ENCODE measurements at regions not wholly inside any gene's neighbourhood (a gene's known extent, or its start where the extent isn't known, plus 50 kb on each side); places are given as distances from the start of the nearest gene placed in this dataset.
"Not testable (repeated sequence)": the region's sequence is repeated elsewhere in the genome, so short reads cannot be mapped to it uniquely, and the experiment has no call there.

GRCh38 chr1:182259968-182260367, 131.6 kb downstream of the GLUL start:
- no peak for DNase-seq (ENCODE audit: low spot score)

DNA sequence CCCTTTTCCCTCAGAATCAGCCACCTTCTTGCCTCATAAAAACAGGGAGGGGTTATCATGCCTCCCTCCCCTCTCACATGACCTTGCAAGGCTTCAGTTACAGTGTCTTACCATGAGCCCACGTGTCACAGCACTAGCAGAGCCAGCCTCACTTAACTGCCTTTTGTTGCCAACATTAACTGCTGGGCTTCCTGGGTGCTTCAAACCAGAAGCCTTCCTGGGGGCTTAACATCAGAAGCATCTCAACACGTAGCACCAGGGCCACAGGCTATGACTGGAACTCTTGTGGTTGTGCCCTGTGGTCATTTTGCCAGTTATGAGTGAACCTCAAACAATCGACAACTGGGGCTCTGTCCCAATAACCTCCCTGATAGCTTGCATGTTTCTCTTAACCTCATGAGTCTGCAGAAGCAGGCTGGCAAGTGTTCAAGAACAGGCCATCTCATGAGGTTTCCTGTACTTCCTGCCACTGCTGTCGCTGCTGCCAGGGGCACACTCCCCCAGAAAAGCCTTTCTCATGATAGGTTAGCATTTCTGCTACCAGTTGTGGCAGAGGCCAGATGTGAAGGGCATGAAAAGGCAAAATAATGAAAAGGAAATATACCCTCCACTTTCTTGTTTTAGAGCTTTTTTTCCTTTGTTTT, 132.2 kb downstream of the GLUL start:
- DNase-seq (ENCODE audit: low spot score) = peak; percentile 69

DNA sequence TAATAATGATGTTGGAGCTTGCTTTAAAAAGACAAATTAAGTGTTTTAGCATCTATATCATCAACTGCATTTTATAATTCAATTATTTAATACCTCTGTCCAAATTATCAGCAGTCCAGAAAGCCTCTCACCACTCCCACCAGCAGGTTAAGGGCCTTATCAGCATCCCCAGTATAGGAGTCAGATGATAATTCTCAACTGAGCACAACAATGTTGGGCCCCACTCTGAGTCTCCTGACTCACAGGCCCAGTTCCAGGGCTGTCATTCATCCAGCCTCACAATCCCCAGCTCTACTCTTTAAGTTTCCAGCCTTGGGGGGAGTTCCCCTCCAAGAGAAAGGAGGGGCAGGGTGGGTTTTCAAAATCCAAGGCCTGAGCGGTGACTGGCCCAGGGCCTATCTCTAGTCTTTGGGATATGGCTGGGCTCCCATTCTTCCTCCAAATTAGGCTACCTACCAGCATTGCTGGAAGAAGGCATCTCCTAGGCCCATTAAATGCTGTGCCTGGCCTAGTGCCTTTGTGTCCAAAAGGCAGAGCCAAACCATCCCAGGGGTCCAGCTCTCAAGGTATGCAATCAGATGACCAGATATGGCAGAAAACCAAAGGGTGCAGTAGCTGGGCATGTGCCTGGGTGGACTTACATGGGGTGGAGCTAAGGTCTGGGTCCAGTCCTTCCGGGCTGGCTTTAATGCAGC, 134.1 kb downstream of the GLUL start:
- DNase-seq (ENCODE audit: low spot score) = no peak

- no peak for DNase-seq (ENCODE audit: low spot score)
These were observed 134.7 kb downstream of the GLUL start for GRCh38 chr1:182256931-182257330.

GRCh38 chr1:182255494-182255893, 136.1 kb downstream of the GLUL start:
- DNase-seq (ENCODE audit: low spot score) = no peak

DNA sequence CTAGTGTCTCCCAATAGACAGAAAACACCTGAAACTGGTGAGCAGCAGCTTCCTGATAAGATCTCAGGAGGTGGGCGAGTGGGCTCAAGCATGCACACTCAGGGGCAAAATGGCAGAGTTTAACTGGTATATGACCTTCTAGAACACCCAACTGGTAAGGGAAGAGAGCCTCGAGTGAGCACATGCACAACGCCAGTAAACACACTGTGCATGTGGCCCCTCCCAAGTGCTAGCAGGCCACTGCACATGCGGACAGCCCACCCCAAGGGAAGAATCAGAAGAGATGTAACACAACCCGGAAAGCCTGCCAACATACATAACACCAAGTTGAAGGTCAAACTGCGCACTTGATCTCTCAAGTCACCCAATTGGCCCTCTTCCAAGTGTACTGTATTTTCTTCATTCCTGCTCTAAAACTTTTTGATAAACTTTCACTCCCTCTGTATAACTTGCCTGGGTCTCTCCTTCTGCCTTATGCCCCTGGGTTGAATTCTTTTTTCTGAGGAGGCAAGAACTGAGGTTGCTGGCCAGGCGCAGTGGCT, 138.2 kb downstream of the GLUL start:
- no peak for DNase-seq (ENCODE audit: low spot score)

DNA sequence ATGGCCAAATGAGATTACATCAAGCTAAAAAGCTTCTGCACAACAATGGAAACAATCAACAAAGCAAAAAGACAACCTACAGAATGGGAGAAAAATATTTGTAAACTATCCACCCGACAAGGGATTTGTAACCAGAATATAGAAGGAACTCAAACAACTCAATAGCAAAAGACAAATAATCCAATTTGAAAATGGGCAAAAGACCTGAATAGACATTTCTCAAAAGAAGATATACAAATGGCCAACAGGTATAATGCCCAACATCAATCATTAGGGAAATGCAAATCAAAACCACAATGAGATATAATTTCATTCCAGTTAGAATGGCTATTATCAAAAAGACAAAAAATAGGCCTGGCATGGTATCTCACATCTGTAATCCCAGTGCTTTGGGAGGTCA, 140.0 kb downstream of the GLUL start:
- DNase-seq (ENCODE audit: low spot score) = no peak

GRCh38 chr1:182249201-182249676, 142.4 kb downstream of the GLUL start:
- no peak for DNase-seq (ENCODE audit: low spot score)

- DNase-seq (ENCODE audit: low spot score) = no peak
These were observed 142.9 kb downstream of the GLUL start for GRCh38 chr1:182248721-182249120.

GRCh38 chr1:182247813-182248212, 143.8 kb downstream of the GLUL start:
- DNase-seq (ENCODE audit: low spot score) = not testable (repeated sequence)

DNA sequence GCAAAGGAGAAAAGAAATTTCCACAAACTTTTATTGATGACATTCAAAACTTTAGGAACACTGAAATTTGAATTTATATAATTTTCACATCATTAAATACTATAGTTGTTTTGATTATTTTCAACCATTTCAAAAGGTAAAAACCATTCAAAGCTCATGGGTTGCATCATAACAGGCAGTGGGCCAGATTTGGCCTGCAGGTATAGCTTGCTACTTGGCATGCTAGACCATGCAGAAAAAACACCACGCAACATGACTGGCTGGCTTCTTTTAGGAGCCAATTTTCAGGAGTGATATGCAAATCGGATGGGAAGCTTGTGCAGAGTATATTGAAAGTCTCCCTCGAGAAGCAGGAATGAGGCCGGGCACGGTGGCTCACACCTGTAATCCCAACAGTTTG, 144.8 kb downstream of the GLUL start:
- DNase-seq (ENCODE audit: low spot score) = no peak

DNA sequence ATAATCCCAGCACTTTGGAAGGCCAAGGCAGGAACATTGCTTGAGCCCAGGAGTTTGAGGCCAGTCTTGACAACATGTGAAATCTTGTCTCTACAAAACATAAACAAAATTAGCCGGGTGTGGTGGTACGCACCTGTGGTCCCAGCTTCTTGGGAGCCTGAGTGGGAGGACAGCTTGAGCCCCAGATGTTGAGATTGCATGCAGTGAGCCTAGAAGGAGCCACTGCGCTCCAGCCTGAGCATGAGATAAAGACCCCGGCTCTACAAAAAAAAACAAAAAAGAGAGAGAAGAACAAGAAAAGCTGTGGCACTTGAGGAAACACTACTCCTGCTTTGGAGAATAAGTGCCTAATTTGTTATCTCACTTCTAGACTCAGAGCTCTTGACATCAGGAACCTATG, 146.6 kb downstream of the GLUL start:
- DNase-seq (ENCODE audit: low spot score) = no peak

- no peak for DNase-seq (ENCODE audit: low spot score)
These were observed 147.1 kb downstream of the GLUL start for GRCh38 chr1:182244451-182244850.

DNA sequence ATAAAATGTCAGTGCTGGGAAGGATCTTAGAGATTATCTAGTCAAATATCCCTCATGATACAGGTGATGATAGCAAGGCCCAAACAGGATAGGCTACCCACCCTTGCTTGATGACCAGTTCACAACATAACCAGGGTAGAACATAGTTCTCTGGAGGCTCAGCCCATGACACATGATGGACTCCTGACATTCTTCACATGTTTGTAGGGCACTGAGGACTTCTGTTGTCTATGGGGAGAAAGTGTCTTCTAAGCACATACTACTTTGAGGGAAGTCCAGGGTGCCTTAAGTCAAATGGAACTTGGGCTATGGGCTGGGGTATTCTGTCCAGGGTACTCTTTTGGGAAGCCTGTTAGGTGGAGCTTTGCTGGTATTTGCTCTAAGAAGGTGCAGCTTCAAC, 148.9 kb downstream of the GLUL start:
- DNase-seq (ENCODE audit: low spot score) = no peak

GRCh38 chr1:182240085-182240484, 151.5 kb downstream of the GLUL start:
- no peak for DNase-seq (ENCODE audit: low spot score)

GRCh38 chr1:182238421-182238820, 153.2 kb downstream of the GLUL start:
- DNase-seq (ENCODE audit: low spot score) = no peak

GRCh38 chr1:182237329-182237728, 154.3 kb downstream of the GLUL start:
- DNase-seq (ENCODE audit: low spot score) = no peak

GRCh38 chr1:182236651-182237077, 154.9 kb downstream of the GLUL start:
- no peak for DNase-seq (ENCODE audit: low spot score)

DNA sequence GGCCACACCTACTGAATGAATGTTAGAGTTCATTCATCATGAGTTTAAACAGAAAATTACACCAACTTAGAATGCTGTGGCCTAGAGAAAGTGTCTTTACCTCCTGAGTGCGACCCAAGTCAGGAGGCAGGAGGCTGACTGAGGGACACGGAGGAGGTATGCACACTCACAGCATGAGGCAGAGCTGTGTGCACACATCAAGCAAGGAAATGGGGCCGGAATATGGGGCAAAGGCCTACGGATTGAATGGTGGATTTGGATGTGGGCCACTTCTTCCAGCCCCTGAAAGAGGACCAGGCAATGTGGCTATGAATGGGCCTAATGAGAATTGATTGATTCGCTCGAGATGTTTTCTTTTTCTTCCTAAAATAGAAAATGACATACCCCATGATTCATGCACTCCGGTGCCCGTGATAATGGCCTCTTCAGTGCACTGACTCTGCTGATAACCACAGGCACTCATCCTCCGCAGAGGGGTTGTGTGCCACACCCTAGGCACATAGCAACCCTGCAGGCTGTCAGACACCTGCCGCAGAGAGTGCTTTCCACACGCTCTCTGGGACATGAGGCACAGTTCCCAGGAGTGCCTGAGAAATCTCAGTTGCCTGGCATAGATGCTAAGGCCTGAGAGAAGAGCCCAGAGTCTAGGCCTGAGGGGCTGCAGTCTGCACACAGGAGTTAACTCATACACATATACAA, 155.5 kb downstream of the GLUL start:
- DNase-seq (ENCODE audit: low spot score) = no peak

GRCh38 chr1:182235604-182235951, 156.0 kb downstream of the GLUL start:
- no peak for DNase-seq (ENCODE audit: low spot score)

GRCh38 chr1:182229921-182230491, 161.6 kb downstream of the GLUL start:
- no peak for DNase-seq (ENCODE audit: low spot score)

- no peak for DNase-seq (ENCODE audit: low spot score)
These were observed 162.1 kb downstream of the GLUL start for GRCh38 chr1:182229451-182229850.

Measured in mucosa of gallbladder (tissue), 1 donor.